GM19468 (cell line): ENCODE measurements at regions not wholly inside any gene's neighbourhood (a gene's known extent, or its start where the extent isn't known, plus 50 kb on each side); places are given as distances from the start of the nearest gene placed in this dataset.

ENCODE experiments used
- ATAC-seq: cut with Tn5 transposase; IDR thresholded peaks from one replicate; pipeline ENCODE4 v1.9.1; 2021; ENCODE audit warnings: mild to moderate bottlenecking, moderate library complexity, moderate number of reproducible peaks; ENCODE audit not compliant: unreplicated experiment; ENCODE audit errors: extremely low read depth

GRCh38 chr15:91593067-91593466, 260.4 kb upstream of the SLCO3A1 start:
- ATAC-seq: no peak

- no peak for ATAC-seq
Measured at GRCh38 chr15:91593653-91594052, 259.9 kb upstream of the SLCO3A1 start.

DNA sequence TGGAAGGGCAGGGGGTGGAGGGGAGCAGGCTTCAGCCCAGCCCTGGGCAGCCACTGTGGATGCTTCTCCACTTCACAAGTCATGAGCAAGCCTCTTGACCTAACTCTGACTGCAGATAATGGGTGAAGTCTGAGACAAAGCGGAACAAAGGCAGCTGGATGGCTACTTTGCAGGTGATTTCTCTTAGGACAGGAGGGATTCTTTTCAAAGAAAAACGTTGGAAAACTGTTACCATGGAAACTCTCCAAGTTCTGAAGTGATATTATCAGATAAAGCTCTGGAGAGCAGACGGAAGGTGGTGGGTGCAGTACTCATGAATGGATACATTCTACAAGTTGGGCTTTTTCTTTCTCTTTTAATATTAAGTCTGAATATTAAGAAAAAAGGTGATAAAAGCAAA, 254.2 kb upstream of the SLCO3A1 start:
- ATAC-seq: no peak

GRCh38 chr15:91603384-91604080, 250.0 kb upstream of the SLCO3A1 start:
- ATAC-seq: no peak

DNA sequence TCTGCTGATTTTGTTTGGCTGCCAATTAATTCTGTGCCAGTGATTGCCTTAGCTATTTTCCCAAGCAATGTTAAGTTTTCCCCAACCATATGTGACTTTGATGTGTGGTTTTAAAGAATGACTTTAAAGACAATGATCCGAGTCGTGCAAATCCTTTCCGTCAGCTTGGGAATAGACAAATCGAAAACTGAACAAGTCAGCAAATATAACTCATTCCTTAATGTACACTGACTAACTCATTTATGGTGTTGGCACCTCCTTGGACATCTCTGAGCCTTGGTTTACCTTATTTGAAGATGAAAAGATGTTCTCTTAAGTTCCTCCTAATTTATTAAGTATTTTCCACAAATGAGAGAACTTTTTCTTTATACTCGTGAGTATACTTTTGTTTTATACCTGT, 249.4 kb upstream of the SLCO3A1 start:
- ATAC-seq: no peak

GRCh38 chr15:91605576-91605975, 247.9 kb upstream of the SLCO3A1 start:
- no peak for ATAC-seq

DNA sequence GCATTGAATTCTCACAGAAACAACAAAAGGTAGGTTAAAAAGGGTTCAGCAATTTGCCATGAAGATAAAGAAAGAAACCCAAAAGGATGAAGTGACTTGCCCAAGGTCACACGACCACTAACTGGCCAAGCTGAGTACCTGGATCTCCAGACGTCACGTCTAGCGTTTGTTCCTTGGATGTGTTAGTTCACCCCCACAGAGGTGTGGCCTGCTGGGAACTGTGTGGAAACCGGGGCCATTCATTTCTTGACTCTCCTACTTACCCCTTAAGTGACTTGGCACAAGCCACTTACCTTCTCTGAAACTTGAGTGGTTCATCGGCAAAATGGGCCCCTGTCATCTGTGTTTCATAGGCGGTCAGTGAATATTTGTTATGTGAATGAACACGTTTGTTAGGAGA, 244.3 kb upstream of the SLCO3A1 start:
- ATAC-seq: no peak

DNA sequence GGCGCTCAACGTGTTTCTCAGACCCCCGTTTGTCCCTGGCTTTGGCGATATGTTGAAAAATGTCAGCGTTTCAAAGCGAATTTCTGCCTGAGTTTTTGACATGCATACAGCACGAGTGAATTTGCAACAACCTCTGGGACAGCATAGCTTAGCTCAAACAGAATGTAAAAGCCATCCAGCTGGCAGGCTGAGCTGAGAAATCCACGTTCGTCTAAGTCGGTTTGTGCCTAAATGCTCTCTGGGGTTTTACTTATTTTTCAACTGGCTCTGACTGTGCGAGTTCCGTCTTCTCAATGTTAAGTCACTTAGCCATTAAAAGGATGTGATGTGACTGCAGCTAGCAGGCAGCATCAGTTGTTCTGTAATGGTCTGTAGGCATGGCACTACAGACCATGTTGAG, 243.5 kb upstream of the SLCO3A1 start:
- ATAC-seq: no peak

DNA sequence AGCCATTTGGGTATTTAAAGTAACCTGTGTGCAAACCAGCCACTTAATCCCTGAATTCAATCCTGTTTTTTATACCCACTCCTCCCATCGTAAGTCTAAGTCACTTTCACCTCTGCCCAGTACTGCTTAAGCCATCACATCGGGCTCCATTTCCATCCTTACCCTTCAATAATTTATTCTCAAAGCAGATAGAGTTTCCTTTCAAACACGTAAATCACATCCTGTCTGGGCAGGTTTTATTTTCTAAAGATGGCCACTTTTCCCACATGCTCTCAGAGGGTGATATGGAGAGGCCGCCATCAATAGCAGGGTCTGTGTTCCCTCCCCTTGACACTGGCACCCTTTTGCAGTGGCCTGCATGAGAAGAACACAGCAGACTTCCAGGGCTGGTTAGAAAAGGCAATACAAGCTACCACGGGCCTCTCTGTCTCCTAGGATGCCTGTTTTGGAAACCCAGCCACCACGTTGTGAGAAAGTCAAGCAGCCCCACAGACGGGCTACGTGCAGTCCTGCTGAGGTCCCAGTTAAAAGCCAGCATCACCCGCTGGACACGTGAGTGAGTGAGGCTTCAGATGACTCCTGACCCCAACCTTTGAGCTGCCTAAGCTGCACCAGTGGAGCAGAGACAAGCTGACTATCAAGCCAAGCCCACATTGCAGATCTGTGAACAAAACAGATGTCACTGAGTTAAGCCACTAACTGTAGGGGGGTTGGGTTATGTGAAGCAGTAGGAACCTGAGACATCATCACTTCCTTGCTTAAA, 241.8 kb upstream of the SLCO3A1 start:
- no peak for ATAC-seq

GRCh38 chr15:91620229-91620628, 233.3 kb upstream of the SLCO3A1 start:
- ATAC-seq: no peak

GRCh38 chr15:91622235-91622634, 231.3 kb upstream of the SLCO3A1 start:
- no peak for ATAC-seq

DNA sequence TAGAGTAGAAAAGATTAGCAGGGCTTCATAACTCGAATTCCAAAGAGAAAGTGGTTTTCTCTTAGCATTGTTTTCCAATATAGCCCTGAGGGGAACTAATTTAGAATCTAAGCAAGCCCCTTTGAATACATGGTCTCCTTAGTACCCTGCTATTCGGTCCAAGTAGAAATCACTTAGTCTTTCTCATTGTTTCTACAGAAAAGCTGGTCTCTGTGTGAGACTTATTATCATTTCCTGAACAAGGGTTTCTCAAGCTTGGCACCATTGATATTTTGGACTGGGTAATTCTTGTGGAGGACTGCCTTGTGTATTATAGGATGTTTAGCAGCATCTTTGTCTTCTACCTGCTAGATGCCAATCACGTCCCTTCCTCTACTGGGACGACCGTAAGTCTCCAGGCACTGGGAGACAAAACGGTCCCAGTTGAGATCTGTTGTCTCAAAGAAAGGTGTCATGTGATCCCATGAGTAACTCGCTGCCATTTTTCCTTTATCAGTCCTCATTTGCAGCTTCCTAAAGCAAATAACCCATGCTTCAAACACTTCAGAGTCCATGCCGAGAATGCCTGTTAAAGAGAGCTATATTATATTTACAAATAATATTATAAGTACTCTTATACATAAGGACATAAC, 230.7 kb upstream of the SLCO3A1 start:
- no peak for ATAC-seq

DNA sequence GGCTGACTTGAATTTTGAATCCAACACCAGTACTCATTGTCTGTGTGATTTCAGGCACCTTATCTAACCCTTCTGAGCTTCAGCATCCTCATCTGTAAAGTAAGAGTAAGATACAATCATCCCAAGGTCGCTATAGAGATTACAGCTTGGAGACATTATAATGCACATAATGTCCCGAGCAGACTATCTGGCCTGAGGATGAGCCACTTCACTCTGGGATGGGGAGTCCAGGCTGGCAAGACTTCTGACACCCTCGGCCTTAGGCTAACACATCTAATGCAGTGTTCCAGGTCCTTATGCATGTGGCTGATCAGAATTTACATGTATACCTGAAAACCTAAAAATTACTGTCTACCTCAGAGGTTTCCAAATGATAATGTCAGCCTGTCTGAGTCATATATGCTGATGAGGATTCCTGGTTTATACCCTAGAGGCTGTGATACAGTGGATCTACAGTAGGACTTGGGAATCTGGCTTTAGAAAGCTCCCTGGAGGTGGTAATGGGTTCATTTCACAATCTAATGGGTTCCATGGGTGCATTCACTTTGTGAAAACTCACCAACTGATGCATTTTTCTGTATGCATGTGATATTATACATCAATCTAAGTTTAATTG, 229.0 kb upstream of the SLCO3A1 start:
- ATAC-seq: no peak

- no peak for ATAC-seq
Measured at GRCh38 chr15:91625506-91625905, 228.0 kb upstream of the SLCO3A1 start.

DNA sequence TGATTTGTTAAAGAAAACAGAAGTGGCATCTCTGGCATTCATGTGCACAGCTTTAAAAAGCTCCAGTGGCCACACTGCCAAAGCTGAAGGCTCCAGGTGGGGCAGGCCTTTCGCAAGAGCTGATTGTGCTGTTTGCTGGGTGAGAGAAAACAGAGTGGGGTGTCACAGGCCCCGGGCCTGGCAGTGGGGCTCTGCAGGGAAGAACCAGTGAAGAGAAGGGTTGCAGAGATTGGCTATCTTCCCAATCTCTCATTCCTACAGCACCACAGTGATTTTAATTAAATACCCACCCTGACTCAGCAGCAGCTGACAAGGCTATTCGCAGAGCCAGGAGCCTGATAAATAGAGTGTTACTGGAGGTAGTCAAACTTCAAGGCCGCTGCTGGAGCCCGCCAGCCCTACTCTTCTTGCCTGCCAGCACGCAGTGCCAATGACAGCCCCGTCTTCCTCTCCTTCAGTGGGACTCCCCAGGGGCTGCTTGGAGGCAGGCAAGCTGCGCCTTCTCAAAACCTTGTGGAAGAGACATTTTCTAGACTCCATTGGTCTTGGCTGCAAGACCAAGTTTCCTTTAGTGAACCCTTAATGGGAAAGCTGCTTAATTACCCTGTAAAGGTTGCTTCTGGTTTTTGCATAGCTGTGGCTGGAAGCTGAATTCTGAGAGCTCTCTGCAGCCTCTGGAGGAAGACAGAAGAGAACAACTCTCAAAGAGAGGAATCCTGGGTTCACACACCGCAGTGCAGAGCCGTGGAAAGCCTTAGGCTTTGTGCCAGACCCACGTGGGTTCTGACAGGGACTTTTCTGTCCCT, 225.8 kb upstream of the SLCO3A1 start:
- no peak for ATAC-seq

- no peak for ATAC-seq
Measured at GRCh38 chr15:91630090-91630489, 223.4 kb upstream of the SLCO3A1 start.

DNA sequence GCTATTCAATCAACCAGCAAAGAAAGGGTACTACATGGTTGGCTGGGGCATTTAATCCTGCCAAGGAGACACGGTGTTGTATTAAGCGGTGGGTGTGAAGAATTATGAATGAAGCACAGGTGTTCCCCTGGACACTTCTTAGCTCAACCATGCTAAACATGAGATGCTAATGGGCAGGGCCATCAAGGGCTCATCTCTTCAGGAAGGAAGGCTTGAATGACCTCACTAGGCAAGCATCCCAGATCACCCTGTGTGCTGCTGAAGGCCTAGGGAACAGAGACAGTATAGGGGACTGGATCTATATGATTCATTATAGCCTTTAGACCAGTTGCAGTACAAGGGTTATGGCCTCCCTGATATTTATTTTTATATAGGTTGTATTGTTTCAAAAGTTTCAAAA, 221.3 kb upstream of the SLCO3A1 start:
- no peak for ATAC-seq

DNA sequence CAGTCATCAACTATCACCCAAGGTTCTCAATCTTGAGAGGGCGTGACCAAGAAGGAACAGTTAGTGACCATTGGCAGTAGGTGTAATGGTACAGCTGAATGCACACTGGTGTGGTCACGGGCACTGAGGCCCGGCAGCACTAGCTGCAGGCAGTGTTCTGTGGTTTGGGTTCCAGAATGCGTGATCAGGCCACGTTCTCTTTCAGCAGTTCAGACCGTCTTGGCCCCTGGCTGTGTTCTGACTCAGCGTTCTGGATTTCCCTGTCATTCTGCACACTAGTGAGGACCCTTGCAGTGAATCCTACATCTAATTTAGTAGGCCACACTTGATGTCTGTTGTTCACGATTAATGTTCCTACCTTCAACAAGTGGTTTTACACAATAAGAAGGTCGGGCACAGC, 220.5 kb upstream of the SLCO3A1 start:
- no peak for ATAC-seq

GRCh38 chr15:91634179-91634578, 219.3 kb upstream of the SLCO3A1 start:
- no peak for ATAC-seq

DNA sequence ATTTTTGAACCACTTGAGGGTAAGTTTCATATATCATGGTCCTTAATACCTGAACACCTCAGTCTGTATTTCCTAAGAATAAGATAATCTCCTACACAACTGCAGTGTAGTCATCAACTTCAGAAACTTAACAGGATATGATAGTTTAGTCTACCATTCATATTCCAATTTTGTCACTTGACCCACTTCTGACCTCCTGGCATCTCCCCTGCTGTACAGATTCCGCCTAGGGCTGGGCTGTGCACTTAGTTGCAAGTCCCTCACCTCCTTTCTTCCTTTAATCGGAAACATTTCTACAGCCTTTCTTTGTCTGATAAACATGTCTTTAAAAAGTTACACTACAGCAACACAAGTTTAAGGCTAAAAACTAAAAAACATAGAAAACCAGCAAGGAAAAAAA, 218.4 kb upstream of the SLCO3A1 start:
- no peak for ATAC-seq
